ENCODE measurements at regions not wholly inside any gene's neighbourhood (a gene's known extent, or its start where the extent isn't known, plus 50 kb on each side); places are given as distances from the start of the nearest gene placed in this dataset.

- WGBS (ENCODE audit: missing lambda C conversion rate), result 14% methylated on average over 2 of the region's 2 CpGs
- H3K27ac ChIP-seq, result no peak overlapping the region
- FAIRE-seq (no peak), ATAC-seq (no peak), DNase-seq (ENCODE audit: low read depth in 1 of 2, low spot score in 1 of 2) (no peak)
- no peaks in the 10 kb centered on the region for H3K4me1 ChIP-seq
- H3K9me3 ChIP-seq, result peaks cover 5% of the 10 kb centered on the region; the same call in 1 of the 3 replicates
- TF ChIP-seq FOSB (CRISPR knock-in tag; IDR thresholded peaks at IDR 0.05), result no peak
- TF ChIP-seq HES2 (IDR thresholded peaks at IDR 0.05), result no peak
- TF ChIP-seq TP53 (CRISPR knock-in tag; IDR thresholded peaks at IDR 0.05), result no peak
- TF ChIP-seq MYC (IDR thresholded peaks at IDR 0.05; ENCODE audit: borderline replicate concordance, low read length), result no peak
- no peak for TF ChIP-seq ELK1 (IDR thresholded peaks at IDR 0.05; ENCODE audit: low read depth, low read length)
- TF ChIP-seq CHD4 (IDR thresholded peaks at IDR 0.05; ENCODE audit: borderline replicate concordance), result no peak
- CTCF ChIA-PET, result no interaction called here
- POLR2A ChIA-PET, result no interaction called here
- H3K4me2 ChIP-seq, result no peak overlapping the region
- no peak overlapping the region for H3K4me3 ChIP-seq
Measured at GRCh38 chr16:17718495-17718894, 247.7 kb upstream of the XYLT1 start.

DNA sequence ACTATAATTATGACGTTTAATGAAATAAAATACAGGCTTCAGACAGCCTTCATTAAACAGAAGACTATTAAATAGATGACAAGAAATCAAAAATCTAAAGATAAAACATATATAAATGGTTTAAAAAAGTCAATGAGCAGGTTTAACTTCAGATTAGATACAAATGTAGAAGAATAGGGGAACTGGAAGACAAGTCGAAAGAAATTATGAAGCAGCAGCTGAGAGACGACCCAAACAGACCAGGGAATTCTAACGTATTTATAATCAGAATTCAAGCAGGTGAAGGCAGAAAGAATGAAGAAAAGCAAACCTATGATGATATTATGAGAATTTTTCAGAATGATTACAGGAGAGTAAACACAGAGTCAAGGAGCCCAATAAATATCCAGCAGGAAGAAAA, 235.1 kb upstream of the XYLT1 start:
- no peaks in the 10 kb centered on the region for H3K4me1 ChIP-seq
- ChIA-PET POLR2A (no interaction called here), CTCF (interaction anchor here (1.5 kb wide), 1 partner anchor 10 kb away, joined by 3 read pairs; no protein-coding TSS in a partner anchor)
- no peak for ATAC-seq
- H3K4me2 ChIP-seq, result no peak overlapping the region
- WGBS (ENCODE audit: missing lambda C conversion rate), result under 1% methylated on average over 4 of the region's 4 CpGs
- no peaks in the 10 kb centered on the region for H3K9me3 ChIP-seq
- no peak overlapping the region for H3K4me3 ChIP-seq
- no peak for DNase-seq (ENCODE audit: low read depth in 1 of 2, low spot score in 1 of 2)
- FAIRE-seq, result no peak
- no peak overlapping the region for H3K27ac ChIP-seq
- TF ChIP-seq JUN (IDR thresholded peaks at IDR 0.05) (no peak), GATA3 (IDR thresholded peaks at IDR 0.05; ENCODE audit: borderline replicate concordance) (no peak), EHF (CRISPR knock-in tag; IDR thresholded peaks at IDR 0.05) (no peak), EP300 (IDR thresholded peaks at IDR 0.05) (no peak), RCOR1 (IDR thresholded peaks at IDR 0.05; ENCODE audit: low read depth, low read length) (no peak), TFCP2L1 (CRISPR knock-in tag; IDR thresholded peaks at IDR 0.05) (no peak), SREBF2 (IDR thresholded peaks at IDR 0.05) (no peak), BHLHE40 (IDR thresholded peaks at IDR 0.05; ENCODE audit: low read depth, low read length) (no peak), CTCF (IDR thresholded peaks at IDR 0.05) (no peak), POLR2AphosphoS2 (conservative IDR thresholded peaks at IDR 0.05; ENCODE audit: low read length) (no peak), HDAC2 (IDR thresholded peaks at IDR 0.05) (no peak), NFE2L2 (conservative IDR thresholded peaks at IDR 0.05; ENCODE audit: low read length) (no peak), RFX5 (IDR thresholded peaks at IDR 0.05) (no peak), FOSL2 (IDR thresholded peaks at IDR 0.05) (no peak), FOSL2 (CRISPR knock-in tag; IDR thresholded peaks at IDR 0.05) (no peak)
- TF ChIP-seq, protein P1, sequence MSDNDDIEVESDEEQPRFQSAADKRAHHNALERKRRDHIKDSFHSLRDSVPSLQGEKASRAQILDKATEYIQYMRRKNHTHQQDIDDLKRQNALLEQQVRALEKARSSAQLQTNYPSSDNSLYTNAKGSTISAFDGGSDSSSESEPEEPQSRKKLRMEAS (IDR thresholded peaks at IDR 0.05), result no peak

DNA sequence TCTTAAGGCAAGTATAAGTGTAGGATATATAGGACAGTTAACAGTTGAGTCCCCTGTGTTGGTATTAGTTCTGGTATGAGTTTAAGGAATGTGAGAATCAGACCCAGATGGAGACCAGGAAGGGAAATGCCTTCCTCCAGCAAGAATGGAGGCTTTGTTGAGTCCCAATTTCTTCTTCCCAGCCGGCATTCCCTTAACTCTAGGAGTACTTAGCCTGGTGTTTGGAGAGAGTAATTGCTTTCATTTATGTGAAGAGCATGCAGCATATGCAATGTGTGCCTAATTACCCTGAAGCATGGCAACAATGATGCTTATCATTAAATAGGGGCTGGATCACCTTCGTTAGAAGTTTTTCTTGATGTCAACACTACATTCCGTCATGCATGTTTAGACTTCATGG, 225.9 kb upstream of the XYLT1 start:
- ATAC-seq, result no peak
- Histone ChIP-seq H3K4me2 (no peak overlapping the region), H3K27ac (no peak overlapping the region), H3K9me3 (no peaks in the 10 kb centered on the region), H3K4me3 (no peak overlapping the region), H3K4me1 (no peaks in the 10 kb centered on the region)
- ChIA-PET POLR2A (no interaction called here), CTCF (interaction anchor here (1.2 to 1.4 kb wide), 2 partner anchors 9 to 10 kb away, joined by 3 read pairs; no protein-coding TSS in a partner anchor)
- WGBS (ENCODE audit: missing lambda C conversion rate), result 19% methylated on average over 3 of the region's 3 CpGs
- no peak for DNase-seq (ENCODE audit: low read depth in 1 of 2, low spot score in 1 of 2)
- no peak for FAIRE-seq
- TF ChIP-seq, protein P2, sequence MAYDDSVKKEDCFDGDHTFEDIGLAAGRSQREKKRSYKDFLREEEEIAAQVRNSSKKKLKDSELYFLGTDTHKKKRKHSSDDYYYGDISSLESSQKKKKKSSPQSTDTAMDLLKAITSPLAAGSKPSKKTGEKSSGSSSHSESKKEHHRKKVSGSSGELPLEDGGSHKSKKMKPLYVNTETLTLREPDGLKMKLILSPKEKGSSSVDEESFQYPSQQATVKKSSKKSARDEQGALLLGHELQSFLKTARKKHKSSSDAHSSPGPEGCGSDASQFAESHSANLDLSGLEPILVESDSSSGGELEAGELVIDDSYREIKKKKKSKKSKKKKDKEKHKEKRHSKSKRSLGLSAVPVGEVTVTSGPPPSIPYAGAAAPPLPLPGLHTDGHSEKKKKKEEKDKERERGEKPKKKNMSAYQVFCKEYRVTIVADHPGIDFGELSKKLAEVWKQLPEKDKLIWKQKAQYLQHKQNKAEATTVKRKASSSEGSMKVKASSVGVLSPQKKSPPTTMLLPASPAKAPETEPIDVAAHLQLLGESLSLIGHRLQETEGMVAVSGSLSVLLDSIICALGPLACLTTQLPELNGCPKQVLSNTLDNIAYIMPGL (CRISPR knock-in tag; IDR thresholded peaks at IDR 0.05; ENCODE audit: borderline replicate concordance), result no peak
- TF ChIP-seq PHF8 (IDR thresholded peaks at IDR 0.05; ENCODE audit: borderline replicate concordance, low read depth) (no peak), CEBPB (IDR thresholded peaks at IDR 0.05) (no peak), HES2 (IDR thresholded peaks at IDR 0.05) (no peak), ESRRA (IDR thresholded peaks at IDR 0.05; ENCODE audit: borderline replicate concordance, low read length) (no peak), KDM1A (IDR thresholded peaks at IDR 0.05; ENCODE audit: low read depth) (no peak), E2F6 (IDR thresholded peaks at IDR 0.05; ENCODE audit: borderline replicate concordance, low read depth) (no peak), HOXB13 (CRISPR knock-in tag; IDR thresholded peaks at IDR 0.05; ENCODE audit: low read depth) (no peak), ZNF302 (CRISPR knock-in tag; IDR thresholded peaks at IDR 0.05) (no peak), JUNB (IDR thresholded peaks at IDR 0.05) (no peak)
